ENCODE measurements at regions not wholly inside any gene's neighbourhood (a gene's known extent, or its start where the extent isn't known, plus 50 kb on each side); places are given as distances from the start of the nearest gene placed in this dataset.
"Not testable (repeated sequence)": the region's sequence is repeated elsewhere in the genome, so short reads cannot be mapped to it uniquely, and the experiment has no call there.

GRCh38 chr16:80243303-80243702 lies 297.5 kb upstream of the DYNLRB2 start:
- DNase-seq = not testable (repeated sequence)

GRCh38 chr16:80242279-80242678 lies 298.5 kb upstream of the DYNLRB2 start:
- not testable (repeated sequence) for DNase-seq

GRCh38 chr16:80233097-80233835 lies 307.5 kb upstream of the DYNLRB2 start:
- no peak for DNase-seq

GRCh38 chr16:80231888-80232287 lies 308.9 kb upstream of the DYNLRB2 start:
- no peak for DNase-seq

GRCh38 chr16:80231121-80231520 lies 309.7 kb upstream of the DYNLRB2 start:
- DNase-seq = no peak

- DNase-seq = no peak
Measured at GRCh38 chr16:80230328-80231120, 310.3 kb upstream of the DYNLRB2 start.

- no peak for DNase-seq
Measured at GRCh38 chr16:80226499-80226898, 314.3 kb upstream of the DYNLRB2 start.

GRCh38 chr16:80210787-80211186 lies 330.0 kb upstream of the DYNLRB2 start:
- no peak for DNase-seq

GRCh38 chr16:80208743-80209142 lies 332.1 kb upstream of the DYNLRB2 start:
- DNase-seq = no peak

- no peak for DNase-seq
Measured at GRCh38 chr16:80208015-80208414, 332.8 kb upstream of the DYNLRB2 start.

GRCh38 chr16:80203821-80204220 lies 337.0 kb upstream of the DYNLRB2 start:
- no peak for DNase-seq

GRCh38 chr16:80202831-80203413 lies 337.9 kb upstream of the DYNLRB2 start:
- DNase-seq = no peak

- DNase-seq = no peak
Measured at GRCh38 chr16:80200079-80200478, 340.7 kb upstream of the DYNLRB2 start.

- no peak for DNase-seq
Measured at GRCh38 chr16:80199614-80200013, 341.2 kb upstream of the DYNLRB2 start.

- DNase-seq = no peak
Measured at GRCh38 chr16:80198311-80199299, 342.2 kb upstream of the DYNLRB2 start.

- DNase-seq = no peak
Measured at GRCh38 chr16:80197741-80198201, 343.0 kb upstream of the DYNLRB2 start.

GRCh38 chr16:80191928-80192327 lies 348.9 kb upstream of the DYNLRB2 start:
- DNase-seq = no peak

- DNase-seq = no peak
Measured at GRCh38 chr16:80189476-80190175, 351.2 kb upstream of the DYNLRB2 start.

GRCh38 chr16:80176114-80176513 lies 364.7 kb upstream of the DYNLRB2 start:
- DNase-seq = no peak

GRCh38 chr16:80175011-80175410 lies 365.8 kb upstream of the DYNLRB2 start:
- no peak for DNase-seq

- DNase-seq = no peak
Measured at GRCh38 chr16:80174416-80174815, 366.4 kb upstream of the DYNLRB2 start.

GRCh38 chr16:80171746-80172145 lies 369.0 kb upstream of the DYNLRB2 start:
- DNase-seq = no peak

All from CD4-positive, alpha-beta T cell treated with Interleukin-10 for 1 hour (primary cell).